ENCODE measurements at regions not wholly inside any gene's neighbourhood (a gene's known extent, or its start where the extent isn't known, plus 50 kb on each side); places are given as distances from the start of the nearest gene placed in this dataset.

DNA sequence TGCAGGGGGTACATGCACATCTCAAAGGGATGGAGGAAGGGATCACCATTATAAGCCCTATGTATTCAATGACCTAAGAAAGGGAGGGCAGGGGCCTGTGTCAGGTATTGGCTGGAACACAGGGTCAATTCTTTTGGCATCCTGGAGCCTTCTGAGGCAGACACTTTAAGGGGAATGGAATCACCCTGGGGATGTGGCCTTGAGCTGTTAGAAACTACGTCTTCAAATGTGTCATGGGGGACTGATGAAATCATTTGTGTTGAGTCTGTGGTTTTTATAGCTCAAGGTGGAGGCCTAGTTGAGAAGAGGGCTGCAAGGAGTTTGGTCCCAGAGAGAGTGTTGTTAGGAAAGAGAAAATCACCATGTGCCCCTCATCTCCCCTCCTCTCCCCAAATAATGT lies 206.1 kb upstream of the CELF2 start:
- TF ChIP-seq, protein P1, sequence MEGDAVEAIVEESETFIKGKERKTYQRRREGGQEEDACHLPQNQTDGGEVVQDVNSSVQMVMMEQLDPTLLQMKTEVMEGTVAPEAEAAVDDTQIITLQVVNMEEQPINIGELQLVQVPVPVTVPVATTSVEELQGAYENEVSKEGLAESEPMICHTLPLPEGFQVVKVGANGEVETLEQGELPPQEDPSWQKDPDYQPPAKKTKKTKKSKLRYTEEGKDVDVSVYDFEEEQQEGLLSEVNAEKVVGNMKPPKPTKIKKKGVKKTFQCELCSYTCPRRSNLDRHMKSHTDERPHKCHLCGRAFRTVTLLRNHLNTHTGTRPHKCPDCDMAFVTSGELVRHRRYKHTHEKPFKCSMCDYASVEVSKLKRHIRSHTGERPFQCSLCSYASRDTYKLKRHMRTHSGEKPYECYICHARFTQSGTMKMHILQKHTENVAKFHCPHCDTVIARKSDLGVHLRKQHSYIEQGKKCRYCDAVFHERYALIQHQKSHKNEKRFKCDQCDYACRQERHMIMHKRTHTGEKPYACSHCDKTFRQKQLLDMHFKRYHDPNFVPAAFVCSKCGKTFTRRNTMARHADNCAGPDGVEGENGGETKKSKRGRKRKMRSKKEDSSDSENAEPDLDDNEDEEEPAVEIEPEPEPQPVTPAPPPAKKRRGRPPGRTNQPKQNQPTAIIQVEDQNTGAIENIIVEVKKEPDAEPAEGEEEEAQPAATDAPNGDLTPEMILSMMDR (IDR thresholded peaks at IDR 0.05): no peak
- TF ChIP-seq POLR2A (IDR thresholded peaks at IDR 0.05): no peak
